CD4-positive, alpha-beta T cell treated with Interleukin-21 for 1 hour (primary cell): ENCODE measurements at regions not wholly inside any gene's neighbourhood (a gene's known extent, or its start where the extent isn't known, plus 50 kb on each side); places are given as distances from the start of the nearest gene placed in this dataset.
A peak's percentile ranks its signal among the peaks of the same experiment; 100 is the strongest.

Experiments
- DNase-seq: peaks from one replicate; pipeline ENCODE4 v3.0.0-alpha.2; 2020

DNA sequence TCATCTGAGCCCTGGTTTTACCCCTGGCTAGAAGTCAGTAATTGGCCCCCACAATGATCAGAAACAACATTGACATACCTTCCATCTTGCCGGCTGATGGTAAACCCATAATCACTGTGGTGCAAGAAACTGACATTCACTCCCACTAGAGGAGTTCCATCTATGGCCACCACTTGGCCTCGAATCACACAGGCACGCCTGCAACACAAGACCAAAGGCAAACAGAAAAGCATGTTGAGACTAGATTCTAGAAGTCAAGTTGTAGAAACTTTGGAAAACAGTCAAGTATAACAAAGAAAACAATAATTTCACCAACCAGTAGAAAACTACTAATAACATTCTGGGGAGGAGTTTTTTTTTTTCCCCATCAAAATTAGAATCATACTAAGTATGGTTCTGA is 183.4 kb downstream of the SH2D1A start:
- DNase-seq = no peak

DNA sequence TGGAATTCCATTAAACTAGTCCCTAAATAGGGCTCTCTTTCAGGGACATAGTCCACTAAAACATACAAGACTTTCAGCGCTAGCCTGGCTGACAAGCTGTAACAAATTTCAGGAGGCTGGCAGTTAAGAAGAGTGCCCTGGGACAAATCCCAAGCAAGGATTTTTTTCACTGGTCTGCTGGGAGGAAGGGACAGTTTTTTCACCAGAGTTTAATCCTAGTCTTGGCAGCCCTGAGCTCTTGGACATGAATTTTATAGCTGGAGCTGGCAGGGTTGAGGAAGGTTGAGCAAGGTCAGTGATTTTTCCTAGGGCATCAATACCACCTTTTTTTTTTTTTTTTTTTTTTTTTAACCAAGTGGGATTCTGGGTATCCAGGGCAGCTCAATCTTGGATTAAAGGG is 184.4 kb downstream of the SH2D1A start:
- DNase-seq = no peak

DNA sequence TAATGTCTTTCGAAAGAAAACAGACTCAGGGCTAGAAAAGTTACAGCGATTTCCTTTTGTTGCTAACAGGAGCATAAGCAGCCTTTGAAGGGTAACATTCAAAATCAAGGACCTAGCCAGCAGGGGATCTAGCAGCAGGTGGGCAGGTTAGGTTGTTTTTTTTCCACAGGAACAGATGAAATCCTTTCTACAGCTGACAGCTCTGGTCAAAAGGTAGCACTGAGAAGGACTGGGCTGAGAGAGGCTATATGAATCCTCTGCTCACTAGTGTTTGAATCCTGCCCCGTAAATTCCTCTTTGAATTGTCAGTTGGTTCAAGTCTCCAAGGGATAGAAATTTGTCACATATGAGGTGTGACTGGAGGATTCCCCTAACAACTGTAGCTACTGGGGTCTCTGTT is 188.2 kb downstream of the SH2D1A start:
- DNase-seq = no peak

DNA sequence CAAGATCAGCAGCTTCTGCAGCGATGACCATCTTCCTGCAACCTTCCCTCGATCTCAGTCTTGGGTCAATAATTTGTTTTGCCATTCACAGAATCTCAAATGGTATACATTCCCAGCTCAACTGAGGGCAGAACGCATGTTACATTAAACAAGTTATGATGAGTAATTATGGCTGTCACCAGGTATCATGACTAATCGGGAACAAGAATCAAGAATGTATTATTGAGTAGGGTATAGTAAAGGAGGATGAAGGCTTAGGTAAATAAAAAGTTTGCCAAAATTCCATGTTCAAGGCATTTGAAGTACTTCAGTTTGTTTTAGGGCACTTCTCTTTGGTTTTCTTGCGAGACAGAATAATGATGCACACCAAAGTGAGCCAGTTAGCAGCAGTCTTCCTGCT is 194.1 kb downstream of the SH2D1A start:
- DNase-seq = no peak

DNA sequence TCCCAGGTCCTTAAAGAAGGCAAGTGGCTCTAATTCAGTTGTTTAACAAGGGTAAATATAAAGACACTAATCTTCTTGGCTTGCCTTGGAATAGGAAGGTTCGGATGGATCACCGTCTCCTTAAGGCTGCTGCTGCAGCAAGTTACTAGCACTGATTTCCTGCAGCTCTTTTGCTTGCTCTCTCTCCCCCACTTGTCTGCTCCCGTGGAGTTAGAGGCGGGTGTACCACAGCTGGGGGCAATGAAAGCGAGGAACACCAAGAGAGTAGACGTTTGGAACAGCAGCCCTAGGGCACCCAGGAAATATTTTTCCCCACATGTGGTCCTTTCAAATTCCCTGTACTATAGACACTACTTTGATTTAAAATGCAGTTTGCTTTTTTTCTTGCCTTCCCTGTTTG is 202.2 kb downstream of the SH2D1A start:
- no peak for DNase-seq

DNA sequence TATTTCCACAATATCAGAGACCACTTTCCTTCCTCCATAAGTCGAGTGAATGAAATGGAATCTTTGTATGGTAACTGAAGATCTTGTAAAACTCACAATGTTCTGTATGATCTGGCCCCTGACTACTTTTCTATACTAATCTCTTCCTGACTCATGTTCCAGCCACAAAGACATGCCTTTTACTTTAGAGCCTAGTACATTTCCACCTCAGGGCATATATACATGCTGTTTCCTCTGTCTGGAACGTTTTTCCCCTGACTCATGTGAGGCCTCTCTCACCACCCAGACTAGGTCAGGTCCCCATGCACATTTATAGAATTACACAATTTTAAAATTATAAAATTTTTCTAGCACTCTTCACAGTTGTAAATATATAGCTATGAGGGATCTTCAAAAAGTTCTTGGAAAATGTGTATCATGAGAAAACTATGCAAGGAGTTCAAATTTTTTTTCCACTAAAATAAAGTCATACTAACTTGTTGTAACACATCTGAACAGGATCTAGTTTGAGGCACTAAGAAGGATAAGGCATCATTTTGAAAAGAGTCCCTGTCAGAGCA is 208.8 kb downstream of the SH2D1A start:
- no peak for DNase-seq

DNA sequence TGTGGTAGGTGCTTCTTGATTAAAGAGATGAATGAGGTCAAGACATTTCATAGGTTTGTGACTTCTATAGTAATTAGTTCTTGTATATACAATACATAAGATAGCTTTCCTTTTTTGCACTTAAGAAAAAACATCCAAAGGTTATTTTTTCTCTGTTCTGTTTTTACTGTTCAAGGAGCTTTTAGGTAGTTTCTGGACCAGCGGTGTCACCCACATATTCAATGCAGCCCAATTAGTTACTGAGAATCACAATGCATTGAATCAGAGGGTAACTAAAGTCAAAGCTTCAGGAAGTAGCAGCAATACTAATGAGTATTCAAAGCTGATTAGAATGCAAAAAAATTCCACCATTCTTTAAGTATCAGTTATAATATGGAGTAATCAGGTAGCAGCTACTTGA is 211.6 kb downstream of the SH2D1A start:
- DNase-seq = no peak

DNA sequence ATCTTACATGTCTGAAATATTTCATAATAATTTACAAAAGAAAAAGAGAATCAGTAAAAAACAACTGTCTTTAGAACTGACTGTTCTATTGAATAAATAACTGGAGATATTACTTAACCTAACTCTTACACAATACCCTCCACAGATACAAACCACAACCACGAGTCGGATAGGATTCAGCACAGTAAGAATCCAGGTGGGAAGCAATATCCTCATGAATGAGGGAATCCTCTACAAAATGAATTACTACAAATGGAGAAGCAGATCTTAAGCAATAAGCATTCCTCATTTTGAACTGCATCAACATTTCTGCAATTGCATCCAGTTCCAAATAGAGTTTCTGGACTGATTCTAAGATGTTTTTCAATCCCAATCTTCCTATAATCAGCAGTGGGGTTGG is 227.1 kb downstream of the SH2D1A start:
- no peak for DNase-seq

DNA sequence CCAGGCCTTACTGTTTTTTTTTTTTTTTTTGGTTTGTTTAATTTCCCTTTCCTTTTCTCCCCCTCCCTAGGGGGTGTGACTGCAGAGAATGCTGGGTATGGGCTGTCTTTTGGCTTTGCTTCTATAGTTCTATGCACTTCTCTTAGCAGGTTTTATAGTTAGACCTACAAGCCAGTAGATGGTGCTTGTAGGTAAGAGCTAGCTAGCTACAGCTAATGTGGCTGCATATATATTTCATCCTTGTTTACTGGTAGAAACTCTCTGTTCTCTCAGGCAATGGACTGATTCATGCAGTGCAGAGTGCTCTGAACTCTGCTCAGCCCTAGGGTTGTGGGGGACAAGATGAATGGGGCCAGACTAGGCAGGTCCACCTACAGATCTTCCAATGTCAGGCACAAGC is 246.4 kb downstream of the SH2D1A start:
- DNase-seq = no peak

DNA sequence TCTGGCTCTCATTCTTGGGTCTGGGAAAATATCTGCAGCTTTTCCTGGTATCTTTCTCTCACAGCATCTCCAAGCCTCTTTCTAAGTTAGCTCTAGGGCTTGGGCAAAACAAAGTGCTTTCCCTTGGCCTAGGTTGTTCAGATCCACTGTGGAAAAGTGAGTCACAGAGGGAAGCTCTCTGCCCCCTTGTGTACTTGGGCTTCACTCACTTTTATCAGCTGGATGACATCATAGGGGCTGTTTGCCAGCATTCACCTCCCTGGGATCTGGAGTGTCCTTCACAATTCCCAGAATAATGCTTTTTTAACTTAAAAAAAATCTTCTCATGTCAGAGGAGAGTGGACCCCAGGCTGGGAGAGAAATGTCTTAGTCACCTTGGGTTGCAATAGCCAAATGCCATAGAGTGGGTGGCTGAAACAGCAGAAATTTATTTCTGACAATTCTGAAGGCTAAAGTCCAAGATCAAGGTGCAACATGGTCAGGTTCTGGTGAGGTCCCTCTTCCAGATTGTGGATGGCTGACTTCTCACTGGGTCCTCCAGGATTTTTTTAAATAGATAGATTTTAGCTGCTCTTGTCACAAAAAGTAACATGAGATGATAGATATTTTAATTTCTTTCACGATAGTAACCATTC is 247.8 kb downstream of the SH2D1A start:
- no peak for DNase-seq

DNA sequence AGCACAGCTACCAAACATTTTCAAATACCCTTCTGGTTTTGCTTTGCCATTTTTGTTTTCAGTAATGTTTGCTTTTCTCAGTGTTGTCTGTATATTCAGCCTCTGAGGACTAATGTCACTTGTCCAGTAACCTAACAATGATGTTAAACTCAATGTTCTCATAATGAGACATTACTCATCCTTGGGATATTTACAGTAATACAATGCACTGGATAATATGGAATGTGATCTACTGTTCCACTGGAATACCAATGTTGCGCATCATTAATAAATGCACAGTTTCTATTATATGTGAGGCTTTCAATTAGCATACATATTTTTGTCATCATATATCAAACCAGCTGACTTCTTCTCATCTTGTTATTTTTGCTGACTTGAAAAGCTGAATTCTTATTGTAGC is 259.1 kb downstream of the SH2D1A start:
- DNase-seq = no peak

DNA sequence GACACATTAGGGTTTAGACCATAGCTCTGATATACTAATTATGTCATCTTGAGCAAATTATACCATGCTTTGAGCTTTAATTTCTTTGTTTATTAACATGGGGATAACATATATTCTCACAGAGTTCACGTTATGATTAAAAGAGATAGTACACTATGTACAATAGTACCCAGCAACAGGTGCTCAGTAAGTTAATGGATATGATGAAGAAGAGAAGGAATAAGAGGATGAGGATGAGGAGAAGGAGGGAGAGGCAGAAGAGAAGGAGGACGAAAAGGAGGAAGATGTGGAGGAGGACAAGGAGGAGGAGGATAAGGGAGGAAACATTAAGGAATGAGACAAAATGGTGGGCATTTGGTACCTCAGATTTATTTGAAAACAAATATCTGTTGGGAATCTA is 260.4 kb downstream of the SH2D1A start:
- no peak for DNase-seq

DNA sequence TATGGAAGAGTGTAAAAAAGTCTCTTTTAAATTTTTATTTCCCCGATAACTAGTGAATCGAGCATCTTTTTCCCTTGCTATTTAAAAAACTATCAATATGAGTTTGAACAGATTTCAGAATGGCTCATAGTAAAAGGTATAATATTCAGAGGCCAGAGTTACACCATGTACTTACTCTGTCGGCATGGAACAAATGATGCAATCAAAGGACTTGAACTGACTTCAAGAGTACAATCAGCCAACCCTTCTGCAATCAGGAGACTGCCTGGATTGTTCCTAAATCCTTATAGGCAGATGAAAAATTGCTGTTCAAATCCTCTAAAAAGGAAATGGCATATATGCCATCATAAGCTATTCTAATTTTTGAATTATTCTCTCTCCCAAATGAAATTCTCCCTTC is 273.3 kb downstream of the SH2D1A start:
- DNase-seq = no peak

DNA sequence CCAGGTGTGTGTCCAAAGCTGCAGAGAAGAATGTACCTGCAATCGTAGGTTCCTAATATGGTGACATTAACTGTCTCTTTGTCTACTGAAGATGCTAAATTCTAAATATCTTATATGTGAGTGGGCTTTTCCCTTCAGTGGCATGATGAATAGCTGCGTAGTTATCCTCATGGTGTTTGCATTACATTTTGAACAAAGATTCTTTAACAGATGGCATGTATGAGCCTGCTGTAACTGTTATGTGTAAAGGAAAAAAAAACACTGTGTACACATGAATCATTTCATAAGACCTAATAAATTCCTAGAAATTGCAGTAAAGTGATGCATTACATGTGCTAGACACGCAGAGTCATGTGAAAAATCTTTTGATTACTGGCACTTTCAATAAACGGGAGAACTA is 288.0 kb downstream of the SH2D1A start:
- DNase-seq = no peak

DNA sequence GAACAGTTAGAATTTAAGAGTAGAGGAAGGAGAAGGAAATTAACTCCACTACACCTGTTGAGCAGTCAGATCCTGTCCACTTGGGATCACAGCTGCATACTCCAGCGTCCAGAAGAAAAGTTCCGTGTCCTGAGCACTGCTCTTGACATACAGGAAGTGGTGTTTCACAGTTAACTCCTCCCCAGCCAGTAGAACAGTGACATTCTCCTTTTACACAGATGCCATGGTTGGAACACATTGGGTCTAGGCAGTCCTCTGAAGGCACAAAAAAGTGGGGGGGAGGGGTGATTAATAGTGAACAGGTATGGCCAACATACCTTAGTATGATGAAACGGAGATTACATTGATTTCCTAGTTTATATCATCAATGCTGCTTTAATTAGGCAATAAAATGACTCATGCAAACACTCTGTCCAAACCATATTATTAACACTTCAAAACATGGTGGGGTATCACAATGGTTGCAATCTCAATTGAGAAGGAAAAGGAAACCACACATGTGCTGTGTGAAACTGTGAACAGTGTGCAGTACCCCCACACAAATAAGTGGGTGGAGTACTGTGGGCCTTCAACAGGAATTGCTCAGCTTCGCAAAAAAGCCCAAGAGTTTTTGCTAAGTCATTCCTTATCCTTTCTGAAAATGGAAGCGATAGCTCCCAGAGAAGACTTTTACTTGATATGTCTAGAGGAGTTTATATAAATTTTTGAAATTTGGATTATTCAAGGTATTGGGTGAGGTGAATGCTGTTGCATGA is 295.6 kb downstream of the SH2D1A start:
- DNase-seq = peak; percentile 13

DNA sequence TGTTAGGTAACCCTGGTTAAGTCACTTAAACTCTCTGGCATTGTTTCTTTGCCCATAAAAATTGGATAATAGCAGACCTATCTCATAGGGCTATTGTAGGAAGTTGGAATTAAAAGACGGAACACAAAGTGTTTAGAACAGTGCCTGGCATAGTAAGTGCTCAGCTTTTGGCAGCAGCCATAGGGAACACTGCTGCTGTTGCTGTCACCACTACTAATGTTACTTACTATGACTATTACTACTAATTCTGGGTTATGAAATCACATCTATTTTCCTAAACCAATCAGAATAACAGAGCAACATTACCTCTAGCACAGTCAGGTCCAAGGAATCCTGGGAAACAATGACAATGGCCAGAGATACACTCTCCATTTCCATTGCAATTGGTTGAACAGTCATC is 300.0 kb downstream of the SH2D1A start:
- DNase-seq = no peak

DNA sequence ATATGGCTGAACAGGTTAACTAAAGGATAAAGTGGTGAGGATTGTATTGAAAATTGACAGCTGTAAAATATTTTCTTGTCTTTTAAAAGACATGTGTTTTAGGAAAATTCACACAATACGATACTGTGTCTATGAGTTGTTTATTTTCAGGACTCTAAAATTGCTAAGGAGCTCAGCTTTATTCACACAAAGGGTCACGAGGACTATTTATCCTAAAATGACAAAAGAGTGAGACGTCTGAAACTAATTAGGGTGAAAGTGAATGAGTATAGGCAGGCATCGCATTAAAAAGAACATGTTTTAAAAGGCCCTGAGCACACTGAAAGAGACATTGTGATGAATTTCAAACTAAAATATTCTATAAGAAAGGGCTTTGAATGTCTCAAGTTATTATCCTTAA is 304.7 kb downstream of the SH2D1A start:
- no peak for DNase-seq

DNA sequence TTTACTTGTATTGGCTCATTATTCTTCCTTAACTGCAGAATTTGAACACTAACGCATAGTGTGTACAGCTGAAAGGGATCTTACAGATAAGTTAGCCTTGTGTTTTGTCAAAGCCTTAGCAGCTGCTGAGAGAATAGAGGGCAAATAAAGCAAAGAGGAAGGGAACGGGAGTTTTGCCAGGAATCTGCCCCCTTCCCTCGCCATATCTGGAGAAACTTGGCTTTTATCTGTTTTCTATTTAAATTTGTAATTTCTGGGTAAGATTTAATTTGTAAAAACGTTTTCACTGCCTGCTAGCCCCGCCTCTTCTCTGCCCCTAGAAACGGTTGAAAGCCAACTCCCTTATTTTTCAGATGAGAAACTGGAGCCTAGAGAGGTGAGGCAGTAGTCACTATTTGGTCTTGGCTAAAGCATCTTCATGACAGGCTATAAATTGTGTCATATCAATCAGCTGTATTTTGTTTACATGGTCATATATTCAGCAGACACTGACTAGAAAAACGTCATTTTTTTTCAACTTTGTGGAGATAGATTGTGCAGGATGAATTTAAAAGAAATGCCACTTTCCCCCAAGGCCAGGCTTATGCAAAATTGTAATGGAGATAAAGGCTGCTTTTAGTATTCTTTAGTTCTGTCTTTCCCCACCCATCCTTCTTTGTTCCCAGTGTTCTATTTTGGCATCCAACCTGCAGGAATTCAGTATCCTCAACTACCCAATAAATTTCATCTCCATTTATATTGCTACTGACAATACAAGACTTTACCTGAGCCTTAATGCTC is 319.4 kb downstream of the SH2D1A start:
- DNase-seq = no peak

DNA sequence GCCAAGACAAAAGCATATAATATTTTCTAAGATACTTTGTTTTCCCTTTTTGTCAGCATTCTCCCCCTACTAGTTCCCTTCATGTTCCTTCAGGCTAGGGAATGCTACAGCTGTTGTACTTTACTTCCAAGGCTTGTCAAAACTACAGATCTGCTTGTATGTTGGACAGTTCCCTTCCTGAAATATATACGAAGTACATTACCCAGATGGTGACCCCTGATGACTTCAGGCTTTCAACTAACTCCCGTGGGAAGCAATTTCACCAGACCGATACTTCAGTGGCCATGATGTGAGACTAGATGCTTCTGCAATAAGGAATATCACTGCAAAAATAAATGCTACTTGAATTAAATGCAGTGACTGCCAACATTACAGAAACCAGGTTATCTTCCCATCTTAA is 332.8 kb downstream of the SH2D1A start:
- no peak for DNase-seq

DNA sequence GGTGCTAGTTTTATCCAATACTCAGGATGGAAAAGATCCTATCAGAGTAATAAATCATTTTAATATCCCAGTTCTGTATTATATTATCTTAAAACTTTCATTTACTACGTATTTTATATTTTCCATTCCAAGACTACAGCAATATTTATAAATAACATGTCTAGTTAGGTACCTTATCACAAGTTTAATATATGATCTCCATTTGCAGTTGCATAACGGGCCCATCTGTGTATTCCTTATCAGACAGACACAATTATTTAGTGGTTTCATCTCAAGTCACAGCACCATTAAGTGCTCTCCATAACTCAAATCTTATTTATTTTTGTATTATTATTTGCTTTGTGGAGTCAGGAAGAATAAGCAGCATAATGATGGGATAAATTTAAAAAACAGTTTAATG is 333.9 kb downstream of the SH2D1A start:
- DNase-seq = no peak

DNA sequence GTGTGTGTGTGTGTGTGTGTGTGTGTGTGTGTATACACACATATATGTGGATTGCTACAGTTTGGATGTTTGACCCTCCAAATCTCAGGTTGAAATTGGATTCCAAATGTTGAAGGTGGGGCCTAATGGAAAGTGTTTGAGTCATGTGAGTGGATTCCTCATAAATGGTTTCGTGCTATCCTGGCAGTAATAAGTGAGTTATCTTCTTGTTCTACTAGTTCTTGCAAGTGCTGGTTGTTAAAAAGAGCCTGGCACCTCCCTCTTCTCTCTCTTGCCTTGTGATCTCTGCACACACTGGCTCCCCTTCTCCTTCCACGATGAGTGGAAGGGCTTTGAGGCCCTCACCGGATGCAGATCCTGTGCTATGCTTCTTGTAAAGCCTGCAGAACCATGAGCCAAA is 344.1 kb downstream of the SH2D1A start:
- no peak for DNase-seq

DNA sequence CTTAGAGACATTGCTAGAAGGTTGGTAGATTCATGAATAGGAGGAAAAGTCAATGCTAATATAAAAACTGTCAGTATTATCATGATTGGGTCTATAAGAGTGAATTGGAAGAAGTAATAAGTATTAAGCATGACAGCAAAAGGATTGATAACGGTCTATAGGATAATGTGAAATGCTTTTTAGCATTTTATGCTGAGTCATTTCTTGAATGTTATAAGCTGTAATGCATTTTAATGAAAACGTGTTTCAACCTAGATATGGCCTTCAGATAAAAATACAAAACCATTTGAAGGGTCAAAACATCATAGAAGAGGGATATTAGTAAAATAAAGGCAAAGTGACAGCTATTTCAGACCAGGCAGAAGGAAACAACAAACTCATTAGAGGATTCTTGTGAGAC is 353.5 kb downstream of the SH2D1A start:
- no peak for DNase-seq

DNA sequence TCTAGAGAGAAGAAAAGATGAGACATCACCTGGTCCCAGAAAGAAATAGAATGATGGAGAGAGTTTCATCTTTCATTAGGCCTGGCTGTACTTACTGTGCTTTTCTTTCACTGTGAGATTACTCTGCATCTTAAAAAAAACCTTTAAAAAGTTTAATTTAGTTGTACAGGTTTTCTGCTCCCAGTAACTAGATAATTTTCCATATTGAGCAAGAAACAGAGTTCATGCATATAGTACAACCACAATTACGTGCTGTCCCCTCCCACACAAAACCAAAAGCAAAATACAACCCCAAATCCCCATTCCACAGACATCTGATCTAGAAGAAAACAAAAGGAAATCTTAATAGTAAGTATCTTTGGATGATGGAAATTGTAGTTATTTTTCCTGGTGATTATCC is 371.2 kb downstream of the SH2D1A start:
- DNase-seq = no peak

DNA sequence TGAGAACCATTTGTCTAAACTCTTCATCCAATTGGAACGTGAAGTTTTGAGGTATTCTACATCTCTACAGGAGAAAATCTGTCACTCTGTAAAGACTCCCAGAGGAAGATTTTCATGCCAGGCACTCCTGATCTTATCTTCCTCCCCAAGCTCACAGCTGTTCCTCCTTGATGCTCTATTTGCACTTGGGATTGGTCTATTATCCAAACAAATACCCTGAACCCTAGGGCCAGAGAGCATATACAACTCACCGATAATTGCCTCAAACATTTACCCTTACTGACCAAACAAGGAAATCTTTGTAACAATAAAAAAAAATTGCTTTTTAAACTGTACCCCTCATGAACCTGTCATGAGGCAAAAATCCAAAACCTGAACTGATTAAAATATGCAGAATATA is 372.7 kb downstream of the SH2D1A start:
- DNase-seq = no peak
